ENCODE measurements at regions not wholly inside any gene's neighbourhood (a gene's known extent, or its start where the extent isn't known, plus 50 kb on each side); places are given as distances from the start of the nearest gene placed in this dataset.

GRCh38 chr5:67903656-67904055, 311.9 kb upstream of the PIK3R1 start:
- TF ChIP-seq, protein P1, sequence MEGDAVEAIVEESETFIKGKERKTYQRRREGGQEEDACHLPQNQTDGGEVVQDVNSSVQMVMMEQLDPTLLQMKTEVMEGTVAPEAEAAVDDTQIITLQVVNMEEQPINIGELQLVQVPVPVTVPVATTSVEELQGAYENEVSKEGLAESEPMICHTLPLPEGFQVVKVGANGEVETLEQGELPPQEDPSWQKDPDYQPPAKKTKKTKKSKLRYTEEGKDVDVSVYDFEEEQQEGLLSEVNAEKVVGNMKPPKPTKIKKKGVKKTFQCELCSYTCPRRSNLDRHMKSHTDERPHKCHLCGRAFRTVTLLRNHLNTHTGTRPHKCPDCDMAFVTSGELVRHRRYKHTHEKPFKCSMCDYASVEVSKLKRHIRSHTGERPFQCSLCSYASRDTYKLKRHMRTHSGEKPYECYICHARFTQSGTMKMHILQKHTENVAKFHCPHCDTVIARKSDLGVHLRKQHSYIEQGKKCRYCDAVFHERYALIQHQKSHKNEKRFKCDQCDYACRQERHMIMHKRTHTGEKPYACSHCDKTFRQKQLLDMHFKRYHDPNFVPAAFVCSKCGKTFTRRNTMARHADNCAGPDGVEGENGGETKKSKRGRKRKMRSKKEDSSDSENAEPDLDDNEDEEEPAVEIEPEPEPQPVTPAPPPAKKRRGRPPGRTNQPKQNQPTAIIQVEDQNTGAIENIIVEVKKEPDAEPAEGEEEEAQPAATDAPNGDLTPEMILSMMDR (conservative IDR thresholded peaks at IDR 0.05), result no peak
- TF ChIP-seq EZH2 (IDR thresholded peaks at IDR 0.05; ENCODE audit: low read depth), result no peak
